ENCODE measurements at regions not wholly inside any gene's neighbourhood (a gene's known extent, or its start where the extent isn't known, plus 50 kb on each side); places are given as distances from the start of the nearest gene placed in this dataset.

- FAIRE-seq: no peak
Observed at GRCh38 chr7:51757960-51758359, 441.4 kb upstream of the COBL start.

DNA sequence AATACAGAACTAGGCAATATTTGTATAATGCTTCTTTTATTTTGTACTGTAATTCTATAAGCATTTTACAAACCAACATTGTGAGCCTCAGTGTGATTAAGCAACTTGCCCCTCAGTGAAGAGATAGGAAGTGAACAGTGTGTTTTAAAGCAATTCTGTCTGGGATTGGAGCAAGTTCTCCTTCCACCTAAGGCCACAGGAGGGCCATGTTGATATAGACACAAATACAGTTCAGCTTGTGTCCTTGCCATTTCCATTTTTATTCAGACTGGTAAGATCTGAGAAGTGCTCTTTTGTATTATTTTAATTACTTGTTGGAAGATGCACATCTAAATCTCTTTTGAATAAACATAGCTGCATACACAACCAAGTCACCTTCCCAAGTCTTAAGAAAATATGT lies 416.3 kb upstream of the COBL start:
- FAIRE-seq: no peak

GRCh38 chr7:51732116-51732515 lies 415.5 kb upstream of the COBL start:
- FAIRE-seq: no peak

GRCh38 chr7:51731075-51731474 lies 414.5 kb upstream of the COBL start:
- no peak for FAIRE-seq

GRCh38 chr7:51727441-51727840 lies 410.8 kb upstream of the COBL start:
- no peak for FAIRE-seq

- FAIRE-seq: no peak
Observed at GRCh38 chr7:51706851-51707250, 390.2 kb upstream of the COBL start.

- no peak for FAIRE-seq
Observed at GRCh38 chr7:51705701-51706100, 389.1 kb upstream of the COBL start.

- FAIRE-seq: no peak
Observed at GRCh38 chr7:51702673-51703072, 386.1 kb upstream of the COBL start.

- FAIRE-seq: no peak
Observed at GRCh38 chr7:51701935-51702334, 385.3 kb upstream of the COBL start.

- FAIRE-seq: no peak
Observed at GRCh38 chr7:51700593-51701215, 384.1 kb upstream of the COBL start.

GRCh38 chr7:51693258-51693657 lies 376.6 kb upstream of the COBL start:
- FAIRE-seq: no peak

GRCh38 chr7:51689547-51689946 lies 372.9 kb upstream of the COBL start:
- FAIRE-seq: no peak

- FAIRE-seq: no peak
Observed at GRCh38 chr7:51685794-51686193, 369.2 kb upstream of the COBL start.

DNA sequence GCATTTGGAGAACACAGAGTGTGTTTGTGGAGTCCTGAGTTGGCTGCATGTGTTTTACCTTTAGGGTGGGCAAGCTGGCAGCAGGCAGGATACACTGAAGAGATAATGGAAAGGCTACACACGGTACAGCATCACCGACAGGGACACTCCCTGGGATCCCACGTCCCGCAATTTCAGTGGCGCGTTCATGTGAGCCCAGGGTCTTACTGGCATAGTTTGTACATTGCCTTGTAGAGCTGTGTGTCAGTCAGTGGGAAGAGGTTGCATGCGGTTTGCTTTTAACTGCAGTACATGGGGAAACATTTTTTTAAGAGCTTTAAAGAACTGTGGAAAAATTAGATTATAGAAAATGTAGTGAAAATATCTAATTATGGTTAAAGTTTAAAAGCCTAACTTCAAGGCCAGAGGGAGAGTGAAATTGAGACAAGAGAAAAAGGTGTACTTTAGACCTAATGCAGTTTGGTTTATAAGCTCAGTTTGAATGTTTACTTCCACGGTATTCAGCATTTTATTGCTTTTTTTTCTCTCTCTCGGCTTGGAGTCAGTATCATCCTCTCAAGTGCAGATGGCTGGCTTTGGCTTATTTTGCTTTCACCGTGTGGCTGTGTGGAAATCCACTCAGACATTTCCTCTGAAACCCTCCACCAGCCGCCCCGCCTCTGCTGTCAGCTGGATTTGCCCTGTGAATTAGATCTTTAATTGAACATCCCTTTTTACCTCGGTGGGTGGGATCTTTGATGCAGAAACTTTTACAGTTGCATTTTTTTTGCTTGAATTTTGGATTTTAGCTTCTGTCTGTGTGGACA lies 364.2 kb upstream of the COBL start:
- no peak for FAIRE-seq

DNA sequence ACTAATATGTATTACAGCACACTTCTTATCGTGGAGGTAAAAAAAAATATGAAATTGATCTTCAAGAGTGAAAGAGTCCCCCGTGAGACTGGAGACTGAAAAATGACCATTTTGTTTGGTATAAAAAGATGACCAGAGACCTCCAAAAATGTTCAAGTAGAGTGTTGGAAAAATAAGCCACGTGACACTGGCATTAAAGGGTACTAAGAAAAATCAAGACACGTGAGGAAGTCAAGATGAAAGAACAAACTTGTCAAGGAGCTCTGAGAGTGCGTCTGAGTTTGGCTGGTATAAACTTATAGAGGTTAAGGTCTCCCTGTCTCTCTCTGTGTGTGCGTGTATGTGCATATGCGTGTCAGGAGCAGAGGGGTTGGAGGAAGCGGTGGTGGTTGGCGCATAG lies 362.7 kb upstream of the COBL start:
- no peak for FAIRE-seq

DNA sequence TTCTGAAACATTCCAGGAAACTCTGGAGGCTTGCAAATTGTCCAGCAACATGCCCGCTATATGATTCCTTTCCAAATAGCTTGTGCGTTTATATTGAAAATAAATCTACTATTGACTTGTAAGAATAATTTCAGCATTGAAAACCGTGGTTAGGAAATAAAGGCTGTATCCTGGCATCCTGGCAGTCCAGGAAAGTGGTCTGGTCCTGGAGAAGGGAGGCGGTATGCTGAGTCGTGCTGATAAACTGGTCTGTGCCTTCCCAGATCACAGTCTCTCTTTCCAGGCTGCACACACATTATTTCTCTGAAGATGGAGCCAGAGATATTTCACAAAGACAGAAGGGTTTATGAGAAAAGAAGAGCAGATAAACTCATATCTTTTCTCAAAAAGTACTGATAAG lies 350.1 kb upstream of the COBL start:
- FAIRE-seq: no peak

GRCh38 chr7:51666266-51666665 lies 349.7 kb upstream of the COBL start:
- FAIRE-seq: no peak

DNA sequence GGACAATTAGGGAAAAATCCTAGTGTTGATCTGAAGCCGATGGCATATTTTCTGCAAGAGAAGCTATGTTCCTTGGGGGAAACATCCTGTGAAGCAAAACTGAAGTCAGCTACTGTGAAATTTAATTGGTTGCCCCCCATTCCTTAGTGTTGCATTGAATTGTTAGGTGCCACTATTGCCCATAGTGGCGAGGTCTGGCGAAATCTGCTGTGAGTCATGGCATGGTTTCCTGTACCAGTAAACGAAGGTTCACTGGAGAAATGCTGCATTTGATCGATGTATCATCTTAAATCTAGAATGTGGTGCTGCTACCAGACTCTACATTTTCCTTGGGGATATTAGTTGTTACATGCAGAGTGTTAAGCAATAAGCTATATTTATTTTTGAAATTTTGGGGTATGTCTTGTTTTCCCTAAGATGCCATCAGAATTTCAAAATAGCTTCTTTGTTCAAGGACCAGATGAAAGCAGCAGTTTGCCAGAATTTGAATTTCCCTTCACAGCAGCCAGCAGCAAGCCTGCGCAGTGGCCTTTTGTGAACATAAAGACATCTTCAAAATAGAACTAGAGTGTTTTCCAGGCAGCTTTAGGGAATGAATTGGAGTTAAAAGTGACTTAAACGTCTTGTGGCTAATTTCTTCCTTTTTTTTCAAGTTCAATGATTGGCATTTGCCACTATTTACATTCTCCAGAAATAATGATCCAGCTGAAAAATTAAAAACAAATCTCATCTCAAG lies 348.6 kb upstream of the COBL start:
- FAIRE-seq: no peak

DNA sequence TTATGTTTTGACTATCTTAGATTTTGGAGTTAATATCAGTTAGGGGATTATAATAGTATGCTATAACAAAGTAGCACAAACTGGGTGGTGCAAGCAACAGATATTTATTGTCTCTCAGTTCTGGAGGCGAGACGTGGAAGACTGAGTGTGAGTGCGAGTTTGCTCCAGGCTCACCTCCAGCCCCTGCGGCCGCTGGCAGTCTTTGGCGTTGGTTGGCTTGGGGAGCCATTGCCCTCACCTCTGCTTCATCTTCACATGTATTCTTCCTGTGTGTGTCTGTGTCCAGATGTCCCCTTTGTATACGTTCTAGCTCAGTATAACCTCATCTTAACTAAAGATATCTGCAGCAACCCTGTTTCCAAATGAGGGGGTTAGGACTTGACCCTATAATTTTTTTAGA lies 343.9 kb upstream of the COBL start:
- FAIRE-seq: no peak

DNA sequence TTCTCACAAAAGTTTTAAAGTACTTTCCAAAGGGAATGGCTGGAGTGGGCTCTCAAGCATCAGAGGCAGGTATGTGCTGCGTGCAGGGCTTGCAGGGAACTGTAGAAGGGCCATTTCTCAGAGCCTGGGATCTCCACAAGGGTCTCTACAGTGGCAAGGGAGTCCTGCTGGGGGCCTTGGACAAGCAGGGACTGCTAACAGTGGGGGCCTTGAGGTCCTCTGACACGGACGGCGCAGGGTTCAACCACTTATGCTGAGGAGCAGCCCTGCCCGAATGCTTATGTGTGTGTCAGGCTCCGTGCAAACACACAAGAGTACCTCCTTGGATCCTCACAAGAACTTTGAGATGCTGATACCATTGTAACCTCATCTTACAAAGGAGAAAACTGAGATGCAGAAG lies 342.1 kb upstream of the COBL start:
- no peak for FAIRE-seq

- no peak for FAIRE-seq
Observed at GRCh38 chr7:51647931-51648351, 331.3 kb upstream of the COBL start.

GRCh38 chr7:51647486-51647885 lies 330.9 kb upstream of the COBL start:
- no peak for FAIRE-seq

DNA sequence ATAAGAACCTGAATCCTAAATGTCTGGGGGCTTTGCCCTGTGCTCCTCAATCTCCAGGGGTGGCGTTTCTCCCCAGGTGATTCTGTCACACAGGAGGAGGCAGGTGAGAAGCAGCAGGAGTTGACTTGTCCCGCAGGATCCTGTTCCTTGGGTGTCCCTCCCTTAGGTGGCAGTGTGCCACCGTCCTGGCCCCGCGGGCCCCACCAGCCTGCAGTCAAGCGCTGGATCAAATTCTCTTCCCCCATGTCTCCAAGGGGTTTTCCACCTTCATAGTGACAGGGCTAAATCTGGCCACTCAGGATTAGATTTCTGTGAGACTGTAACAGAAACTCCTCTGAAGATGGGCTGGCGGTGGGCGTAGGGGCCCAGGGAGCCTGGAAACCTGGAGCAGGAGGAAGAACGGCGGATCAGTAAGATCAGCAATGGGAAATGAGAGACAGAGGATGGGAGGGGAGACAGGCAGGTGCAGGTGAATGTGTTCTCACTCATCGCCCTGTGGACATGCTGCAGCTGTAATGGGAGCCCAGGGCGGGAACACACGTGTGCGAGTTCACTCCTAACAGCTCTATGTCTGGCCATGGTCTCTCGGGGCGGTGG lies 329.2 kb upstream of the COBL start:
- FAIRE-seq: no peak

- FAIRE-seq: no peak
Observed at GRCh38 chr7:51645255-51645654, 328.6 kb upstream of the COBL start.

Data from A204.1 (cell line).